ENCODE measurements at regions not wholly inside any gene's neighbourhood (a gene's known extent, or its start where the extent isn't known, plus 50 kb on each side); places are given as distances from the start of the nearest gene placed in this dataset.
"Not testable (repeated sequence)": the region's sequence is repeated elsewhere in the genome, so short reads cannot be mapped to it uniquely, and the experiment has no call there.

GRCh38 chr5:92691955-92692354, 889.1 kb downstream of the NR2F1-AS1 start:
- TF ChIP-seq, protein P1, sequence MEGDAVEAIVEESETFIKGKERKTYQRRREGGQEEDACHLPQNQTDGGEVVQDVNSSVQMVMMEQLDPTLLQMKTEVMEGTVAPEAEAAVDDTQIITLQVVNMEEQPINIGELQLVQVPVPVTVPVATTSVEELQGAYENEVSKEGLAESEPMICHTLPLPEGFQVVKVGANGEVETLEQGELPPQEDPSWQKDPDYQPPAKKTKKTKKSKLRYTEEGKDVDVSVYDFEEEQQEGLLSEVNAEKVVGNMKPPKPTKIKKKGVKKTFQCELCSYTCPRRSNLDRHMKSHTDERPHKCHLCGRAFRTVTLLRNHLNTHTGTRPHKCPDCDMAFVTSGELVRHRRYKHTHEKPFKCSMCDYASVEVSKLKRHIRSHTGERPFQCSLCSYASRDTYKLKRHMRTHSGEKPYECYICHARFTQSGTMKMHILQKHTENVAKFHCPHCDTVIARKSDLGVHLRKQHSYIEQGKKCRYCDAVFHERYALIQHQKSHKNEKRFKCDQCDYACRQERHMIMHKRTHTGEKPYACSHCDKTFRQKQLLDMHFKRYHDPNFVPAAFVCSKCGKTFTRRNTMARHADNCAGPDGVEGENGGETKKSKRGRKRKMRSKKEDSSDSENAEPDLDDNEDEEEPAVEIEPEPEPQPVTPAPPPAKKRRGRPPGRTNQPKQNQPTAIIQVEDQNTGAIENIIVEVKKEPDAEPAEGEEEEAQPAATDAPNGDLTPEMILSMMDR (conservative IDR thresholded peaks at IDR 0.05 in 1 of 2, IDR thresholded peaks at IDR 0.05 in 1 of 2; ENCODE audit: low read depth in 1 of 2, low read length in 2 of 2), result not testable (repeated sequence)
- TF ChIP-seq EZH2 (IDR thresholded peaks at IDR 0.05; ENCODE audit: low read length, missing control alignments), result not testable (repeated sequence)

Measured in fibroblast of lung (primary cell).